ENCODE measurements at regions not wholly inside any gene's neighbourhood (a gene's known extent, or its start where the extent isn't known, plus 50 kb on each side); places are given as distances from the start of the nearest gene placed in this dataset.

GRCh38 chr1:185645686-185646085, 88.5 kb upstream of the HMCN1 start:
- DNase-seq (ENCODE audit: low read depth in 2 of 2): no peak

DNA sequence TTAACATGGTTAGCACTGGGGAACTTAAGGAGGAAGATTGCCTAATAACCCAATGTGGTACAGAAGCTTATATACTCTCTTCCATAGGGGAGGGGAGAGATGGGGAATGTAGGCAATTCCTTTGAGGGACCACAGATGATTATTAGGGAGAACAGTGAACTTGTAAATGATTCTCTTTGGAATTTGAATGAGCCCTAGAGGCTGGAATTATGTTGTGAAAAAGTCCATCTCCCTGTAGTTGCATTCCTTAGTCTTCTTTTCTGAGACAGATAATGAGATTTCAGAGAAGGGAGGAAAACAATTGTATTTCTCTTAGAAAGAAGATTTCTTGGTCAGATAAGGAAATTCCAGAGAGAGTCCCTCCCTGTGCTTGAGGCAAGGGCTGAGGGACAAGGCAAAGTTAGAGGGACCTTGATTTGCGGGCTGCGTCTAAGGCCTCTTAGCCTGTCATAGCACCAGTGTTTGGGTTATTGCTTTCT, 89.0 kb upstream of the HMCN1 start:
- DNase-seq (ENCODE audit: low read depth in 2 of 2): peak; percentile 56

- no peak for DNase-seq (ENCODE audit: low read depth in 2 of 2)
These were observed 89.7 kb upstream of the HMCN1 start for GRCh38 chr1:185644531-185644930.

GRCh38 chr1:185636848-185637247, 97.3 kb upstream of the HMCN1 start:
- DNase-seq (ENCODE audit: low read depth in 2 of 2): no peak

- no peak for DNase-seq (ENCODE audit: low read depth in 2 of 2)
These were observed 99.5 kb upstream of the HMCN1 start for GRCh38 chr1:185634704-185635103.

GRCh38 chr1:185632659-185633423, 101.3 kb upstream of the HMCN1 start:
- DNase-seq (ENCODE audit: low read depth in 2 of 2): peak; percentile 26 to 28

DNA sequence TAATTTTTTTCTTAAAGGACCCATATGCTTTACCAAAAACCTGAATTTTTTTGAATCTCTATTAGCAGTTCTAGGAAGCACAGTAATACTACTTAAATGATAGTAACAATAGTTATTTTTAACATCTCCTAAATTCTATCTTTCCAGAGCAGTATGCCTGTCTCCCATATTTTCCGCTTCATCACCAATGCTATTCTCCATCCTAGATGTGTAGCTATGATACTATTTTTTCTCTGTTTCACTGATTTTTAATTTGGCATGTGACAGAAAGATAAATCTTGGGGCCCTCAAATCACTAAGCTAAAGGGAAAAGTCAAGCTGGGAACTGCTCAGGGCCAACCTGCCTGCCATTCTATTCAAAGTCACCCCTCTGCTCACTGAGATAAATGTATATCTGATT, 102.3 kb upstream of the HMCN1 start:
- DNase-seq (ENCODE audit: low read depth in 2 of 2): no peak

GRCh38 chr1:185627761-185628501, 106.3 kb upstream of the HMCN1 start:
- no peak for DNase-seq (ENCODE audit: low read depth in 2 of 2)

GRCh38 chr1:185627171-185627570, 107.0 kb upstream of the HMCN1 start:
- DNase-seq (ENCODE audit: low read depth in 2 of 2): no peak

GRCh38 chr1:185626344-185626743, 107.8 kb upstream of the HMCN1 start:
- DNase-seq (ENCODE audit: low read depth in 2 of 2): no peak

DNA sequence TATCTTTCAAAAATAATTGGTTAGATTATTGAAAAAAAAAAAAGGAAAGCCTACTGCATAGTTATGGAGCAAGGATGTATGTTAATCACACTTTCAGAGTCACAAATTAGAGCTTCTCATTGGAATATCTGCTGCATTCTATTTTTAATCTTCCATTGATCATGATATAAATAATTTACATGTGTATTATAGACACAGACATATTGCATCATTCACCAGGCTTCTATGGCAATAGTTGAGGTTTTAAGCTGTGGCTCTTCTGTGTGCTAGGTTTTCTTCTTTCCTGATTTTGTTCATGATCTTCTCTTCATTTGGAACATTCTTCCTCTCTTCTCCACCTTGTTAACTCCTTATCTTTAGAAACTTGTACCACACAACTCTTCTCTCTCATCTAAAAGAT, 123.2 kb upstream of the HMCN1 start:
- peak in 1 of 2 experiments; percentile 2 for DNase-seq (ENCODE audit: low read depth in 2 of 2)

DNA sequence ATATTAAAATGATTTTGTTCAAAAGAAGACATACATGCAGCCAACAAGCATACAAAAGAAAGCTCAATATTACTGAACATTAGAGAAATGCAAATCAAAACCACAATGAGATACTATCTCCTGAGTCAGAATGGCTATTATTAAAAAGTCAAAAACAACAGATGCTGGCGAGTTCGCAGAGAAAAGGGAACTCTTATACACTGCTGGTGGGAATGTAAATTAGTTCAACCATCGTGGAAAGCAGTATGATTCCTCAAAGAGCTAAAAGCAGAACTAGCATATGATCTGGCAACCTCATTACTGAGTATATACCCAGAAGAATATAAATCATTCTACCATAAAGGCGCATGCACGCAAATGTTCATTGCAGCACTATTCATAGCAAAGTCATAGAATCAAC, 126.0 kb upstream of the HMCN1 start:
- DNase-seq (ENCODE audit: low read depth in 2 of 2): peak; percentile 5 to 11

- DNase-seq (ENCODE audit: low read depth in 2 of 2): no peak
These were observed 131.0 kb upstream of the HMCN1 start for GRCh38 chr1:185603158-185603557.

DNA sequence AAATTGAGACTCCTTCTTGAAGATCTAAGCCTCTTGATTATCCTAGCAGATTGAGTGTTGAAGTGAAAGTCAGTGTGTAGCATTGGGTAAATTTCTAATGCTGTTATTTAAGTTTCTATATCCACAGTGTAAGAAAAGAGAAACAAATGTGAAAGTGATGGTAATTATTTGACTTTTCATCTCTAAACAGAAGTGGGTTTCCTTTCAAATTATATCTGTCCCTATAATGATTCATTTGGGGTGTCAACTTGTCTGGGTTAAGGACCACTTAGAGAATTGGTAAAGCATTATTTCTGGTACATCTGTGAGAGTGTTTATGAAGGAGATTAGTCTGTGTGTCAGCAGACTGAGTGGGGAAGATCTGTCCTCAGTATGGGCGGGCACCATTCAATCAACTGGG, 133.0 kb upstream of the HMCN1 start:
- no peak for DNase-seq (ENCODE audit: low read depth in 2 of 2)

DNA sequence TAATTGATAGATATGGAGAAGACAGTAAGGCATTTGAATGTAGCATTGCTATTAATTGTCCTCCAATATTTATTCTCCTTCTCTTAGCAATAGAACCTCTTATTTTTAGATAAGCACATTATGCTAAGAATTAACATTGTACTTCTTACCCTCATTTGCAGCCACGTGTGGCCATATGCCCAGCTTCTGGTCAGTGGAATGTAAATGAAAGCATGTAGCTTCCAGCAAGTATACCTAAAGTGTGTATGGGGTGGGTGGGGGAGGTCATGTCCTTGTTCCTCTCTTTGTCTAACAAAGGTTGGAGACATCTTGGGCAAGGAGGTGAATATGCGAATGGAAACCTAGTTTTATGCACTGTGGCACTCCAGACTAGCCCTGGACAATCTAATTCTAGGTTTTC, 133.6 kb upstream of the HMCN1 start:
- DNase-seq (ENCODE audit: low read depth in 2 of 2): no peak

- no peak for DNase-seq (ENCODE audit: low read depth in 2 of 2)
These were observed 135.9 kb upstream of the HMCN1 start for GRCh38 chr1:185598332-185598731.

GRCh38 chr1:185595835-185596667, 138.1 kb upstream of the HMCN1 start:
- peak; percentile 5 to 16 for DNase-seq (ENCODE audit: low read depth in 2 of 2)

DNA sequence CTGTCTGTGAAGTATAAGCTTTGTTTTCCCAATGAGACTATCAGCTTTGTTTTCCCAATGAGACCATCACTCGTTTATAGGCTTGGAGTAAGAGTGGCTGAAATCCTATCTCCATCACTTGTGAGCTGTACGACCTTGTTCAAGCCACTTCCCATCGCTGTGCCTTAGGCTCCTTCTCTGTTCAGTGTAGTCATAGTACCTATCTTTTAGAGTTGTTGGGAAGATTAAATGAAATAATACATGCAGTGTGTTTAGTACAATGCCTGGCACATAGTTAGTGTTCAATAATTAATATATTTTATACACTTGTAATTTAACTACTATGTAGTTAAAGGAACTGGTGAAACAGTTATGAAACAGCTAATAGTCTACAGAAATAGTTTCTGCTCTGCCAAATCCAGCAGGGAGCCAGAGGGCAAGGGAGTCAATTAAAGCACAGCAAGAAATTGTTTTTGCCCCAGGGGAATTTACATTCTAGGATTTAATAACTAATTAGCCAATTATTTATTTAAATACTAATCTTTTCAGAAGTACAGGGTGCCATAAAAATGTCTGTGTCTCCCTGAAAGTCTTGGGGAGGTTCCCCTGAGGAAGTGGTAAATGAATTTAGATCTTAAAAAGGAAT, 139.3 kb upstream of the HMCN1 start:
- no peak for DNase-seq (ENCODE audit: low read depth in 2 of 2)

DNA sequence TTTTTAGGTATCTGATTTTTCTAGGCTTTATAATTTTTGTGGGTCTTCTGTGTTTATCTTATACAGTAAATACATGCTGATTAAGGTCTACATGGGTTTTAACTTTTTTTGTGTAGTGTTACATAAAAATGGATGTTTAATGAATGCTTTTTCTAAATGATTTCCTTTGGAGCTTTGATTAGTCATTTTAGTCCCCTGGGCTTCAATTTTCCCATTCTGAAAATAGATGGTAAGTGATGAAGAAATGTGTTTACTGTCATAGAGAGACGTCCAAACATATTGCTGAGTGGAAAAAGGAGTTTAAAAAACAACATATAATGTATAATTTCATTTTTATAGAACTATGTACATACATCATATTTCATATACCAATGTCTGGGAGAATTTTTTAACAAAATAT, 140.9 kb upstream of the HMCN1 start:
- no peak for DNase-seq (ENCODE audit: low read depth in 2 of 2)

DNA sequence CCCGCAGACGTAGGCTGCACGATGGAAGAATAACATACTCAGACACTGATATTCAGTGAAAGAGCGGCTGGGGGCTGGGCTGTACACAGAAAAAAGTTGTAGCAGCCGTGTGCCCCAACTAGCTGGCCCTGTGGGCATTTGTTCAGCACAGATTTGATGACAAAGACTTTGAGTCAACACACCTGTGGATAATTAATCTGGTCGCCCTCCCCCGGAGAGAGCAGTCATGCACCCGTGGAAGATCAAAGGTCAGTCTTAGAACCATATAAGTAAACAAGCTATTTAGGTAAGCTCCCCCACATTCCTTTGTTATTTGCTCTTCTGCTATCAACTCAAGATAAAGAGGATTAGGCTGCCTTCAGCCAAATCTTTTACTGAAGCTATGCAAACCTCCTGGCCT, 148.4 kb upstream of the HMCN1 start:
- no peak for DNase-seq (ENCODE audit: low read depth in 2 of 2)

GRCh38 chr1:185581961-185582725, 152.0 kb upstream of the HMCN1 start:
- no peak for DNase-seq (ENCODE audit: low read depth in 2 of 2)
